ENCODE measurements at regions not wholly inside any gene's neighbourhood (a gene's known extent, or its start where the extent isn't known, plus 50 kb on each side); places are given as distances from the start of the nearest gene placed in this dataset.

DNA sequence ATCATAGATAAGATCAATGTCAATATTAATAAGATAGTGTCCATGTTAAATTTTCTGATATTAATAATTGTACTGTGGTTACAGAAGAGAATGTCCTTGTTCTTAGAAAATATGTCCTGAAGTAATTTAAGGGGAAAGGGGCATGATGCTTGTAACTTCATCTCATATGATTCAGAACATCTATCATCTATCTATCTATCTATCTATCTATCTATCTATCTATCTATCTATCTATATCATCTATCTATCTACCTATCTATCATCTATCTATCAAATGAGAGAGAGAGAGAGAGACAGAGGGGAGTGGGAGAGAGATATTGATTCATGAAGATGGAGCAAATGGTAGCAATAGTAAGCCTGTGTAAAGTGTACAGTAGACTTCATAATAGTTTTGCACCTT lies 124.8 kb upstream of the FAT1 start:
- TF ChIP-seq CTCF (optimal IDR thresholded peaks at IDR 0.05 in 1 of 3, IDR thresholded peaks at IDR 0.05 in 1 of 3, conservative IDR thresholded peaks at IDR 0.05 in 1 of 3; ENCODE audit: extremely low read depth in 1 of 3, insufficient read depth in 2 of 3, low read length in 3 of 3) (no peak), EZH2 (IDR thresholded peaks at IDR 0.05; ENCODE audit: low read length) (no peak)
